ENCODE measurements at regions not wholly inside any gene's neighbourhood (a gene's known extent, or its start where the extent isn't known, plus 50 kb on each side); places are given as distances from the start of the nearest gene placed in this dataset.
A peak's percentile ranks its signal among the peaks of the same experiment; 100 is the strongest.

GRCh38 chr16:86018487-86018886, 119.5 kb downstream of the IRF8 start:
- Histone ChIP-seq H3K9me3 (ENCODE audit: control insufficient read depth, low read depth, low read length) (peaks cover 6% of the 10 kb centered on the region), H3K4me3 (ENCODE audit: low read length) (no peak overlapping the region), H3K27me3 (ENCODE audit: control insufficient read depth, insufficient read depth, low read length) (no peaks in the 10 kb centered on the region), H3K4me1 (ENCODE audit: control insufficient read depth, insufficient read depth, low read length) (no peaks in the 10 kb centered on the region), H3K36me3 (ENCODE audit: control insufficient read depth, insufficient read depth, low read length) (no peaks in the 10 kb centered on the region), H3K27ac (ENCODE audit: low read length) (peak overlapping the region; percentile 2)
- no CpG with 5 or more reads among the region's 7 CpGs for WGBS (ENCODE audit: insufficient coverage, low lambda C conversion rate)
- DNase-seq, result peak; percentile 49 to 68

- H3K27me3 ChIP-seq (ENCODE audit: control insufficient read depth, insufficient read depth, low read length), result no peaks in the 10 kb centered on the region
- H3K36me3 ChIP-seq (ENCODE audit: control insufficient read depth, insufficient read depth, low read length), result no peaks in the 10 kb centered on the region
- no peak overlapping the region for H3K4me3 ChIP-seq (ENCODE audit: low read length)
- H3K4me1 ChIP-seq (ENCODE audit: control insufficient read depth, insufficient read depth, low read length), result no peaks in the 10 kb centered on the region
- no CpG with 5 or more reads among the region's 8 CpGs for WGBS (ENCODE audit: insufficient coverage, low lambda C conversion rate)
- no peak for DNase-seq
- H3K27ac ChIP-seq (ENCODE audit: low read length), result peak overlapping the region; percentile 2
- H3K9me3 ChIP-seq (ENCODE audit: control insufficient read depth, low read depth, low read length), result peaks cover 10% of the 10 kb centered on the region
Observed at GRCh38 chr16:86018941-86019340, 120.0 kb downstream of the IRF8 start.

GRCh38 chr16:86019446-86020047, 120.6 kb downstream of the IRF8 start:
- no peak for DNase-seq
- H3K4me3 ChIP-seq (ENCODE audit: low read length), result no peak overlapping the region
- H3K27ac ChIP-seq (ENCODE audit: low read length), result no peak overlapping the region
- peaks cover 14% of the 10 kb centered on the region for H3K9me3 ChIP-seq (ENCODE audit: control insufficient read depth, low read depth, low read length)
- H3K27me3 ChIP-seq (ENCODE audit: control insufficient read depth, insufficient read depth, low read length), result no peaks in the 10 kb centered on the region
- no CpG with 5 or more reads among the region's 14 CpGs for WGBS (ENCODE audit: insufficient coverage, low lambda C conversion rate)
- H3K4me1 ChIP-seq (ENCODE audit: control insufficient read depth, insufficient read depth, low read length), result no peaks in the 10 kb centered on the region
- no peaks in the 10 kb centered on the region for H3K36me3 ChIP-seq (ENCODE audit: control insufficient read depth, insufficient read depth, low read length)

GRCh38 chr16:86020971-86021370, 122.0 kb downstream of the IRF8 start:
- no peak for DNase-seq
- WGBS (ENCODE audit: insufficient coverage, low lambda C conversion rate), result no CpG with 5 or more reads among the region's 7 CpGs
- Histone ChIP-seq H3K36me3 (ENCODE audit: control insufficient read depth, insufficient read depth, low read length) (no peaks in the 10 kb centered on the region), H3K27me3 (ENCODE audit: control insufficient read depth, insufficient read depth, low read length) (no peaks in the 10 kb centered on the region), H3K4me3 (ENCODE audit: low read length) (no peak overlapping the region), H3K4me1 (ENCODE audit: control insufficient read depth, insufficient read depth, low read length) (peaks cover 1% of the 10 kb centered on the region), H3K9me3 (ENCODE audit: control insufficient read depth, low read depth, low read length) (peaks cover 14% of the 10 kb centered on the region), H3K27ac (ENCODE audit: low read length) (no peak overlapping the region)

GRCh38 chr16:86022381-86022960, 123.5 kb downstream of the IRF8 start:
- H3K27ac ChIP-seq (ENCODE audit: low read length), result no peak overlapping the region
- no CpG with 5 or more reads among the region's 7 CpGs for WGBS (ENCODE audit: insufficient coverage, low lambda C conversion rate)
- H3K9me3 ChIP-seq (ENCODE audit: control insufficient read depth, low read depth, low read length), result peaks cover 14% of the 10 kb centered on the region
- H3K27me3 ChIP-seq (ENCODE audit: control insufficient read depth, insufficient read depth, low read length), result no peaks in the 10 kb centered on the region
- DNase-seq, result no peak
- H3K4me3 ChIP-seq (ENCODE audit: low read length), result no peak overlapping the region
- H3K36me3 ChIP-seq (ENCODE audit: control insufficient read depth, insufficient read depth, low read length), result no peaks in the 10 kb centered on the region
- peaks cover 13% of the 10 kb centered on the region for H3K4me1 ChIP-seq (ENCODE audit: control insufficient read depth, insufficient read depth, low read length)

GRCh38 chr16:86024210-86024609, 125.2 kb downstream of the IRF8 start:
- Histone ChIP-seq H3K4me1 (ENCODE audit: control insufficient read depth, insufficient read depth, low read length) (peaks cover 19% of the 10 kb centered on the region), H3K9me3 (ENCODE audit: control insufficient read depth, low read depth, low read length) (peaks cover 14% of the 10 kb centered on the region), H3K27ac (ENCODE audit: low read length) (no peak overlapping the region), H3K27me3 (ENCODE audit: control insufficient read depth, insufficient read depth, low read length) (no peaks in the 10 kb centered on the region), H3K4me3 (ENCODE audit: low read length) (no peak overlapping the region), H3K36me3 (ENCODE audit: control insufficient read depth, insufficient read depth, low read length) (no peaks in the 10 kb centered on the region)
- no peak for DNase-seq

- Histone ChIP-seq H3K36me3 (ENCODE audit: control insufficient read depth, insufficient read depth, low read length) (no peaks in the 10 kb centered on the region), H3K4me1 (ENCODE audit: control insufficient read depth, insufficient read depth, low read length) (peaks cover 24% of the 10 kb centered on the region), H3K27me3 (ENCODE audit: control insufficient read depth, insufficient read depth, low read length) (peaks cover under 1% of the 10 kb centered on the region), H3K9me3 (ENCODE audit: control insufficient read depth, low read depth, low read length) (peaks cover 11% of the 10 kb centered on the region), H3K27ac (ENCODE audit: low read length) (no peak overlapping the region), H3K4me3 (ENCODE audit: low read length) (no peak overlapping the region)
- WGBS (ENCODE audit: insufficient coverage, low lambda C conversion rate), result no CpG with 5 or more reads among the region's 3 CpGs
- DNase-seq, result no peak
Observed at GRCh38 chr16:86025706-86026105, 126.7 kb downstream of the IRF8 start.

- Histone ChIP-seq H3K27me3 (ENCODE audit: control insufficient read depth, insufficient read depth, low read length) (peaks cover 6% of the 10 kb centered on the region), H3K4me3 (ENCODE audit: low read length) (no peak overlapping the region), H3K9me3 (ENCODE audit: control insufficient read depth, low read depth, low read length) (peaks cover 11% of the 10 kb centered on the region), H3K36me3 (ENCODE audit: control insufficient read depth, insufficient read depth, low read length) (no peaks in the 10 kb centered on the region), H3K27ac (ENCODE audit: low read length) (no peak overlapping the region), H3K4me1 (ENCODE audit: control insufficient read depth, insufficient read depth, low read length) (peaks cover 24% of the 10 kb centered on the region)
- DNase-seq, result peak; percentile 60 to 83
- WGBS (ENCODE audit: insufficient coverage, low lambda C conversion rate), result no CpG with 5 or more reads among the region's 15 CpGs
Observed at GRCh38 chr16:86026171-86026910, 127.4 kb downstream of the IRF8 start.

- H3K4me1 ChIP-seq (ENCODE audit: control insufficient read depth, insufficient read depth, low read length), result peaks cover 24% of the 10 kb centered on the region
- WGBS (ENCODE audit: insufficient coverage, low lambda C conversion rate), result no CpG with 5 or more reads among the region's 7 CpGs
- H3K27ac ChIP-seq (ENCODE audit: low read length), result no peak overlapping the region
- H3K36me3 ChIP-seq (ENCODE audit: control insufficient read depth, insufficient read depth, low read length), result no peaks in the 10 kb centered on the region
- peaks cover 6% of the 10 kb centered on the region for H3K27me3 ChIP-seq (ENCODE audit: control insufficient read depth, insufficient read depth, low read length)
- no peak for DNase-seq
- no peak overlapping the region for H3K4me3 ChIP-seq (ENCODE audit: low read length)
- H3K9me3 ChIP-seq (ENCODE audit: control insufficient read depth, low read depth, low read length), result peaks cover 11% of the 10 kb centered on the region
Observed at GRCh38 chr16:86026916-86027315, 128.0 kb downstream of the IRF8 start.

GRCh38 chr16:86027373-86028126, 128.6 kb downstream of the IRF8 start:
- Histone ChIP-seq H3K9me3 (ENCODE audit: control insufficient read depth, low read depth, low read length) (peaks cover 11% of the 10 kb centered on the region), H3K27ac (ENCODE audit: low read length) (no peak overlapping the region), H3K27me3 (ENCODE audit: control insufficient read depth, insufficient read depth, low read length) (peaks cover 6% of the 10 kb centered on the region), H3K36me3 (ENCODE audit: control insufficient read depth, insufficient read depth, low read length) (no peaks in the 10 kb centered on the region), H3K4me1 (ENCODE audit: control insufficient read depth, insufficient read depth, low read length) (peaks cover 24% of the 10 kb centered on the region), H3K4me3 (ENCODE audit: low read length) (no peak overlapping the region)
- DNase-seq, result peak in 1 of 2 donors; percentile 68
- no CpG with 5 or more reads among the region's 11 CpGs for WGBS (ENCODE audit: insufficient coverage, low lambda C conversion rate)
